IMR-90 (cell line): ENCODE measurements at regions not wholly inside any gene's neighbourhood (a gene's known extent, or its start where the extent isn't known, plus 50 kb on each side); places are given as distances from the start of the nearest gene placed in this dataset.

Experiments
- ATAC-seq: fragments of 200-7000 bp; cut with Tn5 transposase; 2 replicates; pipeline ENCODE4 v1.9.1; 2020; ENCODE audit warnings: low read depth, mild to moderate bottlenecking, moderate library complexity
- BruUV-seq: library from RNA; stranded (reverse); fragments of 400-500 nt; replicated peaks from 2 replicates; lab custom pipeline; 2021; lab: Mats Ljungman, UMichigan
- CTCF ChIA-PET: fragments of 300-600 bp; formaldehyde crosslinking; extraction: SDS; loops from one replicate; lab custom pipeline; 2021; ENCODE audit warnings: antibody characterized with exemption; lab: Yijun Ruan, JAX
- POLR2A ChIA-PET: fragments of 300-600 bp; sonication (Branson Sonifier 250); formaldehyde crosslinking; loops from one replicate; lab custom pipeline; 2022; ENCODE audit warnings: antibody characterized with exemption; ENCODE audit not compliant: unreplicated experiment; lab: Charles Lee
- DNase-seq: peaks from one replicate; pipeline ENCODE4 v3.0.0; 2013
- H2AFZ ChIP-seq: replicated peaks from 2 replicates; pipeline ENCODE3; 2013; ENCODE audit warnings: low read length, mild to moderate bottlenecking; ENCODE audit not compliant: poor library complexity
- H2AK5ac ChIP-seq: 2 replicates; pipeline ENCODE4 v1.6.1; 2013; ENCODE audit warnings: low read depth, low read length, inconsistent platforms
- H2AK9ac ChIP-seq: replicated peaks from 2 replicates; pipeline ENCODE3; 2013; ENCODE audit warnings: mild to moderate bottlenecking, low read depth, low read length, moderate library complexity; ENCODE audit not compliant: poor library complexity
- H2BK120ac ChIP-seq: 2 replicates; pipeline ENCODE4 v1.6.1; 2013; ENCODE audit warnings: low read depth, low read length, inconsistent platforms
- H2BK15ac ChIP-seq: 3 replicates; pipeline ENCODE4 v1.6.1; 2013; ENCODE audit warnings: low read depth, low read length, inconsistent platforms
- H2BK20ac ChIP-seq: 2 replicates; pipeline ENCODE4 v1.6.1; 2013; ENCODE audit warnings: low read depth, mild to moderate bottlenecking, inconsistent platforms, low read length, moderate library complexity
- H2BK5ac ChIP-seq: 2 replicates; pipeline ENCODE4 v1.6.1; 2013; ENCODE audit warnings: mild to moderate bottlenecking, low read depth, low read length, inconsistent platforms; ENCODE audit not compliant: poor library complexity, severe bottlenecking
- H3K14ac ChIP-seq: replicated peaks from 2 replicates; pipeline ENCODE4 v1.6.1; 2013; ENCODE audit warnings: low read depth, low read length, inconsistent platforms
- H3K18ac ChIP-seq: 2 replicates; pipeline ENCODE4 v1.6.1; 2013; ENCODE audit warnings: low read depth, low read length, control low read depth
- H3K23ac ChIP-seq: 2 replicates; pipeline ENCODE4 v1.6.1; 2013; ENCODE audit warnings: low read depth, low read length, inconsistent platforms
- H3K27ac ChIP-seq: 2 replicates; pipeline ENCODE4 v1.5.1; 2013; ENCODE audit warnings: mild to moderate bottlenecking, control low read depth, low read length; ENCODE audit not compliant: insufficient read depth
- H3K27me3 ChIP-seq: 2 replicates; pipeline ENCODE4 v1.6.1; 2013; ENCODE audit warnings: low read length; ENCODE audit not compliant: control insufficient read depth, insufficient read depth
- H3K36me3 ChIP-seq: 2 replicates; pipeline ENCODE4 v1.6.1; 2013; ENCODE audit warnings: low read length, mixed read lengths; ENCODE audit not compliant: control insufficient read depth, insufficient read depth
- H3K4ac ChIP-seq: 2 replicates; pipeline ENCODE4 v1.6.1; 2013; ENCODE audit warnings: low read depth, low read length, inconsistent platforms
- H3K4me1 ChIP-seq: 2 replicates; pipeline ENCODE4 v1.6.1; 2013; ENCODE audit warnings: low read length, mixed read lengths; ENCODE audit not compliant: control insufficient read depth, insufficient read depth
- H3K4me2 ChIP-seq: 2 replicates; pipeline ENCODE4 v1.6.1; 2013; ENCODE audit warnings: low read depth, mild to moderate bottlenecking, control low read depth, low read length, moderate library complexity
- H3K4me3 ChIP-seq: 2 replicates; pipeline ENCODE4 v1.5.1; 2013; ENCODE audit warnings: low read depth, mild to moderate bottlenecking, control low read depth, low read length, moderate library complexity; ENCODE audit not compliant: insufficient read depth
- H3K56ac ChIP-seq: 2 replicates; pipeline ENCODE4 v1.6.1; 2013; ENCODE audit warnings: low read length, inconsistent platforms; ENCODE audit not compliant: insufficient read depth; ENCODE audit errors: extremely low read depth
- H3K79me1 ChIP-seq, 2 experiments: 2 replicates each; pipeline ENCODE4 v1.6.1; 2013; ENCODE audit warnings: low read length in 2 of 2, inconsistent platforms in 1 of 2, low read depth in 1 of 2
- H3K9ac ChIP-seq: 2 replicates; pipeline ENCODE4 v1.6.1; 2013; ENCODE audit warnings: low read depth, low read length, control low read depth
- H3K9me1 ChIP-seq: 2 replicates; pipeline ENCODE4 v1.6.1; 2013; ENCODE audit warnings: low read length, inconsistent platforms; ENCODE audit not compliant: insufficient read depth
- H3K9me3 ChIP-seq: 2 replicates; pipeline ENCODE4 v1.6.1; 2013; ENCODE audit warnings: low read length; ENCODE audit not compliant: control insufficient read depth, insufficient read depth
- H4K20me1 ChIP-seq: 2 replicates; pipeline ENCODE4 v1.6.1; 2013; ENCODE audit warnings: low read length, inconsistent platforms; ENCODE audit not compliant: insufficient read depth
- H4K5ac ChIP-seq: 2 replicates; pipeline ENCODE4 v1.6.1; 2013; ENCODE audit warnings: mild to moderate bottlenecking, low read depth, low read length, control low read depth
- H4K8ac ChIP-seq, 2 experiments: 2 replicates each; pipeline ENCODE4 v1.6.1; 2013; ENCODE audit warnings: low read depth in 2 of 2, low read length in 2 of 2, control low read depth in 1 of 2, inconsistent platforms in 1 of 2
- H4K91ac ChIP-seq: 2 replicates; pipeline ENCODE4 v1.6.1; 2013; ENCODE audit warnings: low read depth, low read length, inconsistent platforms; ENCODE audit not compliant: insufficient read depth
- BHLHE40 ChIP-seq: fragments of 150-350 bp; IDR thresholded peaks from 2 replicates; pipeline ENCODE4 v1.6.1; 2016; ENCODE audit warnings: mild to moderate bottlenecking, low read depth, low read length
- CEBPB ChIP-seq: IDR thresholded peaks from 2 replicates; pipeline ENCODE4 v1.6.1; 2012; ENCODE audit warnings: low read depth, low read length, improper control_type of control experiment
- CHD1 ChIP-seq: IDR thresholded peaks from 2 replicates; pipeline ENCODE4 v1.6.1; 2012; ENCODE audit warnings: low read depth, low read length, improper control_type of control experiment
- ELK1 ChIP-seq: fragments of 150-350 bp; IDR thresholded peaks from 2 replicates; pipeline ENCODE4 v1.6.1; 2016; ENCODE audit warnings: low read depth, mild to moderate bottlenecking, low read length, moderate library complexity, borderline replicate concordance
- FOS ChIP-seq: fragments of 150-350 bp; IDR thresholded peaks from 2 replicates; pipeline ENCODE4 v1.6.1; 2016; ENCODE audit warnings: low read depth, low read length
- MAFK ChIP-seq: IDR thresholded peaks from 2 replicates; pipeline ENCODE4 v1.6.1; 2012; ENCODE audit warnings: low read depth, low read length, improper control_type of control experiment
- MAZ ChIP-seq: IDR thresholded peaks from 2 replicates; pipeline ENCODE4 v1.6.1; 2012; ENCODE audit warnings: low read depth, mild to moderate bottlenecking, low read length, improper control_type of control experiment, moderate library complexity, borderline replicate concordance
- MXI1 ChIP-seq: IDR thresholded peaks from 2 replicates; pipeline ENCODE4 v1.6.1; 2012; ENCODE audit warnings: low read depth, mild to moderate bottlenecking, low read length, moderate library complexity, borderline replicate concordance
- NFE2L2 ChIP-seq: fragments of 150-350 bp; IDR thresholded peaks from 2 replicates; pipeline ENCODE4 v1.6.1; 2016; ENCODE audit warnings: low read depth, mild to moderate bottlenecking, low read length
- RAD21 ChIP-seq: IDR thresholded peaks from 2 replicates; pipeline ENCODE4 v1.6.1; 2012; ENCODE audit warnings: low read length, improper control_type of control experiment
- RCOR1 ChIP-seq: IDR thresholded peaks from 2 replicates; pipeline ENCODE4 v1.6.1; 2012; ENCODE audit warnings: mild to moderate bottlenecking, low read length, improper control_type of control experiment; ENCODE audit not compliant: insufficient replicate concordance
- RFX5 ChIP-seq: IDR thresholded peaks from 2 replicates; pipeline ENCODE4 v1.8.0; 2012; ENCODE audit warnings: low read depth, mild to moderate bottlenecking, low read length, moderate library complexity
- SMC3 ChIP-seq: fragments of 150-350 bp; IDR thresholded peaks from 2 replicates; pipeline ENCODE4 v1.6.1; 2016; ENCODE audit warnings: low read depth, mild to moderate bottlenecking, antibody characterized with exemption, low read length, moderate library complexity
- WGBS, 2 experiments: methylation state at CpG; one replicate each; pipeline versions ENCODE4 v1.1.5 to v1.1.7; 2013; ENCODE audit warnings: missing lambda C conversion rate in 2 of 2; ENCODE audit not compliant: insufficient read length in 1 of 2; ENCODE audit errors: extremely low coverage in 2 of 2; 5-methylcytosine and 5-hydroxymethylcytosine counted together
- dilution Hi-C: fragments of 300-500 bp; cut with HindIII; formaldehyde crosslinking; loops from one replicate; pipeline ENCODE4 v1.14.3; 2018; ENCODE audit warnings: low sequenced_read_pairs; ENCODE audit not compliant: unreplicated experiment
- in situ Hi-C: fragments of 300-500 bp; cut with MboI; formaldehyde crosslinking; loops from 3 replicates; pipeline ENCODE4 v1.14.3; 2019; ENCODE audit warnings: low sequenced_read_pairs, inconsistent platforms, mixed read lengths
- intact Hi-C: fragments of 100-400 bp; cut with micrococcal nuclease; formaldehyde crosslinking; loops from 2 replicates; pipeline ENCODE4 v1.10.0; 2022
- TF ChIP-seq, protein P1 (sequence below): fragments of 150-350 bp; IDR thresholded peaks from 2 replicates; pipeline ENCODE4 v1.6.1; 2017; ENCODE audit warnings: mild to moderate bottlenecking, antibody characterized with exemption, low read length, low read depth
- TF ChIP-seq, protein P2 (sequence below): conservative IDR thresholded peaks from 2 replicates; pipeline ENCODE4 v1.5.1; 2012; ENCODE audit warnings: mild to moderate bottlenecking, low read depth, low read length, improper control_type of control experiment

DNA sequence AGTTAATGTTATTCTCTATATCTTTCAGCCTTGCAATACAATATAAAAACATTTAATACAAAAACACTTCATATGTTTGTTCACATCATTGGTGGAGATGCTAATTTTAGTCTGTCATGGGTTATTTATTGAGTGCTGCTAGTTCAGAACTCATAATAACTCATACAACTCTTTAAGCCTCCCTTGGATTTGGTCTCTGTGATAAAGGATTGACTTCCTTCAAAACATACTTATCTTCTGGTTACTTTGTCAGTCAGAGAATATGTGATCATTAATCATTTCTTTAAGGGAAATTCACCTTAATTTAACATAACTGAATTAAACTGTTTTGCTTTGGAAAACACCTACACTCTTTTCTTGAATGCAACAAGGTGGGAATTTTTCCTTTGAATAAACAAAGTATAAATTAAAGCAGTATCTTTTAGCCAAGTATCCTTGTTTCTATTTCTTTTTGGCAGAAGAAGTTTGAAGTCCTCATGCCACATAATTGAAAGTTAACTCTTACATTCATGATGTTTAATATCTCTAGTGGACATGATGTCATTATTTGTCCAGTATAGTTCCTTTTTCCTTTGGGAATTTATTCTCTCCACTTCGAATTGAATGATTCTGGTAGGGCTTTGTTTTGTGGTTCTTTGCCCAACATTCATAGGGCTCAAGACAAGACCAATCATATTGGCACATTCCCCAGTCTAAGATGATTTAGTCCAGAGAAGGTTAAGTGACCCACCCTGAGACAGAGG is 133.2 kb upstream of the CENPW start:
- Histone ChIP-seq H3K9ac (no peak overlapping the region), H3K14ac (no peak overlapping the region), H3K4ac (no peak overlapping the region), H2AK5ac (no peak overlapping the region), H4K91ac (no peak overlapping the region), H2BK5ac (no peak overlapping the region), H4K8ac (no peak overlapping the region), H3K9me1 (no peaks in the 10 kb centered on the region), H3K23ac (no peak overlapping the region), H3K56ac (no peak overlapping the region), H3K4me2 (no peak overlapping the region), H3K4me3 (no peak overlapping the region), H2AK9ac (no peak overlapping the region), H3K27me3 (no peaks in the 10 kb centered on the region), H4K20me1 (no peaks in the 10 kb centered on the region), H2BK120ac (no peak overlapping the region), H3K4me1 (no peaks in the 10 kb centered on the region), H2AFZ (no peak overlapping the region), H2BK15ac (no peak overlapping the region), H4K5ac (no peak overlapping the region), H3K27ac (no peak overlapping the region), H3K18ac (no peak overlapping the region), H3K36me3 (no peaks in the 10 kb centered on the region), H2BK20ac (no peak overlapping the region), H3K9me3 (no peaks in the 10 kb centered on the region), H3K79me1 (no peaks in the 10 kb centered on the region)
- ATAC-seq = no peak
- dilution Hi-C loops = no loop called here
- POLR2A ChIA-PET = no interaction called here
- WGBS, 2 experiments = no CpG with 5 or more reads among the region's 1 CpG
- CTCF ChIA-PET = no interaction called here
- DNase-seq = no peak
- no peak for TF ChIP-seq MAZ
- TF ChIP-seq RAD21 = no peak
- TF ChIP-seq, protein P1, sequence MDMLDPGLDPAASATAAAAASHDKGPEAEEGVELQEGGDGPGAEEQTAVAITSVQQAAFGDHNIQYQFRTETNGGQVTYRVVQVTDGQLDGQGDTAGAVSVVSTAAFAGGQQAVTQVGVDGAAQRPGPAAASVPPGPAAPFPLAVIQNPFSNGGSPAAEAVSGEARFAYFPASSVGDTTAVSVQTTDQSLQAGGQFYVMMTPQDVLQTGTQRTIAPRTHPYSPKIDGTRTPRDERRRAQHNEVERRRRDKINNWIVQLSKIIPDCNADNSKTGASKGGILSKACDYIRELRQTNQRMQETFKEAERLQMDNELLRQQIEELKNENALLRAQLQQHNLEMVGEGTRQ = no peak
- no peak for TF ChIP-seq FOS
- TF ChIP-seq BHLHE40 = no peak
- TF ChIP-seq CEBPB = no peak
- TF ChIP-seq MXI1 = no peak
- TF ChIP-seq NFE2L2 = no peak
- no peak for TF ChIP-seq CHD1
- TF ChIP-seq RFX5 = no peak
- no peak for TF ChIP-seq RCOR1
- no peak for TF ChIP-seq SMC3
- no peak for TF ChIP-seq MAFK
- TF ChIP-seq, protein P2, sequence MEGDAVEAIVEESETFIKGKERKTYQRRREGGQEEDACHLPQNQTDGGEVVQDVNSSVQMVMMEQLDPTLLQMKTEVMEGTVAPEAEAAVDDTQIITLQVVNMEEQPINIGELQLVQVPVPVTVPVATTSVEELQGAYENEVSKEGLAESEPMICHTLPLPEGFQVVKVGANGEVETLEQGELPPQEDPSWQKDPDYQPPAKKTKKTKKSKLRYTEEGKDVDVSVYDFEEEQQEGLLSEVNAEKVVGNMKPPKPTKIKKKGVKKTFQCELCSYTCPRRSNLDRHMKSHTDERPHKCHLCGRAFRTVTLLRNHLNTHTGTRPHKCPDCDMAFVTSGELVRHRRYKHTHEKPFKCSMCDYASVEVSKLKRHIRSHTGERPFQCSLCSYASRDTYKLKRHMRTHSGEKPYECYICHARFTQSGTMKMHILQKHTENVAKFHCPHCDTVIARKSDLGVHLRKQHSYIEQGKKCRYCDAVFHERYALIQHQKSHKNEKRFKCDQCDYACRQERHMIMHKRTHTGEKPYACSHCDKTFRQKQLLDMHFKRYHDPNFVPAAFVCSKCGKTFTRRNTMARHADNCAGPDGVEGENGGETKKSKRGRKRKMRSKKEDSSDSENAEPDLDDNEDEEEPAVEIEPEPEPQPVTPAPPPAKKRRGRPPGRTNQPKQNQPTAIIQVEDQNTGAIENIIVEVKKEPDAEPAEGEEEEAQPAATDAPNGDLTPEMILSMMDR = no peak
- TF ChIP-seq ELK1 = no peak
- BruUV-seq = no TSS peak
- intact Hi-C loops = no loop called here
- in situ Hi-C loops = no loop called here
